Osteocyte (in vitro differentiated cells): ENCODE measurements at regions not wholly inside any gene's neighbourhood (a gene's known extent, or its start where the extent isn't known, plus 50 kb on each side); places are given as distances from the start of the nearest gene placed in this dataset.
A peak's percentile ranks its signal among the peaks of the same experiment; 100 is the strongest.

Source experiments
- DNase-seq: peaks from one replicate; pipeline ENCODE4 v3.0.0; 2021; ENCODE audit warnings: mixed read lengths; ENCODE audit not compliant: unreplicated experiment; ENCODE audit errors: extremely low spot score
- H3K27ac Mint-ChIP-seq: one replicate; pipeline ENCODE4 v1.8.0; 2021; ENCODE audit warnings: mild to moderate bottlenecking, mixed read lengths; ENCODE audit not compliant: unreplicated experiment
- H3K27me3 Mint-ChIP-seq: one replicate; pipeline ENCODE4 v1.8.0; 2021; ENCODE audit warnings: mixed read lengths; ENCODE audit not compliant: unreplicated experiment
- H3K36me3 Mint-ChIP-seq: one replicate; pipeline ENCODE4 v1.8.0; 2021; ENCODE audit warnings: mixed read lengths; ENCODE audit not compliant: unreplicated experiment
- H3K4me1 Mint-ChIP-seq: one replicate; pipeline ENCODE4 v1.8.0; 2021; ENCODE audit warnings: mixed read lengths; ENCODE audit not compliant: unreplicated experiment
- H3K4me3 Mint-ChIP-seq: one replicate; pipeline ENCODE4 v1.8.0; 2021; ENCODE audit warnings: mild to moderate bottlenecking, moderate library complexity, mixed read lengths; ENCODE audit not compliant: unreplicated experiment
- H3K9me3 Mint-ChIP-seq: one replicate; pipeline ENCODE4 v1.8.0; 2021; ENCODE audit warnings: mixed read lengths; ENCODE audit not compliant: unreplicated experiment
- TF ChIP-seq, protein P1 (sequence below): fragments of 200-600 bp; sonication (generic); IDR thresholded peaks from 2 replicates; pipeline ENCODE4 v1.5.0; 2021; ENCODE audit warnings: antibody characterized with exemption, mild to moderate bottlenecking, moderate library complexity

DNA sequence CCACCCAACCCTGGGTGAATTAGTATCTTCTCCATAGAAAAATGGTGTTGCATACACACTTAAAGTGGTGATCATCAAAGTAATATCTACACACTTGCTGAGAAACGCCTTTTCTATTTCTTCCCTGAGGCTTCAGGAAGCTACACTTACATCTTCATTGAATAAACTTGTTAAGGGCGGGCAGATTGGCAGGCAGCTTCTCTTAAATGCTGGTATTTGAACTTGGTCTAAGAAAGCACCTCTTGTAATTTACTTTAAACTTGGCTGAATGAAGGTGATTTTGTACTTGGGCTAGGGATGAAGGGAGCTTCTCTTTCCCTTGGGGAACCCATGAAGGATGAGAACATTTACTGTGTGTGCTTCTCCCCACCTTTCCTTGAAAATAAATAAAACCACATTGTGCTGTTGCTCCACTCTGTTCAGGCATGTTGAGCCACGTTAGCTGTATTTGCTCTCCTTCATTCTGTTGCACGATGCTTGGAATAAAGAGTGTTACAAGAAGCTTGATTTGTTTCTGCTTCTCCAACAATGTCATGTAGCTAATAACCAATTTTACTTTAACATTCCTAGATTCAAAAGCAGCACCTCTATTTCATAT, 430.1 kb downstream of the ANKRD50 start:
- no peaks in the 10 kb centered on the region for H3K36me3 Mint-ChIP-seq
- no peaks in the 10 kb centered on the region for H3K9me3 Mint-ChIP-seq
- H3K4me1 Mint-ChIP-seq, result peaks cover 14% of the 10 kb centered on the region
- H3K4me3 Mint-ChIP-seq, result no peak overlapping the region
- TF ChIP-seq, protein P1, sequence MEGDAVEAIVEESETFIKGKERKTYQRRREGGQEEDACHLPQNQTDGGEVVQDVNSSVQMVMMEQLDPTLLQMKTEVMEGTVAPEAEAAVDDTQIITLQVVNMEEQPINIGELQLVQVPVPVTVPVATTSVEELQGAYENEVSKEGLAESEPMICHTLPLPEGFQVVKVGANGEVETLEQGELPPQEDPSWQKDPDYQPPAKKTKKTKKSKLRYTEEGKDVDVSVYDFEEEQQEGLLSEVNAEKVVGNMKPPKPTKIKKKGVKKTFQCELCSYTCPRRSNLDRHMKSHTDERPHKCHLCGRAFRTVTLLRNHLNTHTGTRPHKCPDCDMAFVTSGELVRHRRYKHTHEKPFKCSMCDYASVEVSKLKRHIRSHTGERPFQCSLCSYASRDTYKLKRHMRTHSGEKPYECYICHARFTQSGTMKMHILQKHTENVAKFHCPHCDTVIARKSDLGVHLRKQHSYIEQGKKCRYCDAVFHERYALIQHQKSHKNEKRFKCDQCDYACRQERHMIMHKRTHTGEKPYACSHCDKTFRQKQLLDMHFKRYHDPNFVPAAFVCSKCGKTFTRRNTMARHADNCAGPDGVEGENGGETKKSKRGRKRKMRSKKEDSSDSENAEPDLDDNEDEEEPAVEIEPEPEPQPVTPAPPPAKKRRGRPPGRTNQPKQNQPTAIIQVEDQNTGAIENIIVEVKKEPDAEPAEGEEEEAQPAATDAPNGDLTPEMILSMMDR, result no peak
- no peak overlapping the region for H3K27ac Mint-ChIP-seq
- DNase-seq, result no peak
- no peaks in the 10 kb centered on the region for H3K27me3 Mint-ChIP-seq

DNA sequence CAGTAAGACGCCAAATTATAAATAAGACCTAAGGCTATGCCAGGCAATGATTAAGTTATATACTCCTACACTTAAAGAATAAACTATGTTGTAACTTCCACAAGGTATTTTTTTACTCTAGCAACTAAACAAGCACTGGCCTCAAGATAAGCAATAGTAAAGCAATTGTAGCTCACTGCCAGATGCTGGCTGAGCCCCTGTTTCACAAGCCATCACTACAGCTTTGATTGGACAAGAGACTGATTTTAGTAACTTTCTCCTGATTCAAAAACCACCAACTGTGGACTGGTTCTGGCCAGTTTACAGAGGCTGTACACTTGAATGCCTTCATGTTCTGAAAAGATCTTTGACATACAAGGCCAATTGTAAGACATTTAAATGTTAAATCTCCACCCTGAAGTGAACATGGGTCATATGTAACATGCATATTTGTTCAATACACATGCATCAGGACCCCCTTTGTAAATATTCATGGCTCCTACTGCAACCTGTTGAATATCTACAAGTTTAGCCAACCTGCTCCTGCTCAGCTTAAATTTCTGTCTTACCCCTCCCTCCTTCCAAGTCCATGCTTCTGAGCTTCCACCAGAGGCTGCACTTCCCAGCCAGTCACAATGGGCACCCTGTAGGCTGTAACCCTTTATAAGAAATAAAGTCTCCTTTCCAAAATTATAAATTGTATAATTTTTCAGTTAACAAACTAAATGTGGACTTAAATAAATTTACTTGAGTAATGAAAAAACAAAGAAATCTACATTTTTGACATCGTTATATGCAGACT, 423.6 kb downstream of the ANKRD50 start:
- Mint-ChIP-seq H3K4me1 (no peaks in the 10 kb centered on the region), H3K4me3 (no peak overlapping the region), H3K27me3 (no peaks in the 10 kb centered on the region), H3K36me3 (peaks cover 2% of the 10 kb centered on the region), H3K27ac (no peak overlapping the region), H3K9me3 (peaks cover 5% of the 10 kb centered on the region)
- TF ChIP-seq, protein P1, result no peak
- DNase-seq, result no peak

DNA sequence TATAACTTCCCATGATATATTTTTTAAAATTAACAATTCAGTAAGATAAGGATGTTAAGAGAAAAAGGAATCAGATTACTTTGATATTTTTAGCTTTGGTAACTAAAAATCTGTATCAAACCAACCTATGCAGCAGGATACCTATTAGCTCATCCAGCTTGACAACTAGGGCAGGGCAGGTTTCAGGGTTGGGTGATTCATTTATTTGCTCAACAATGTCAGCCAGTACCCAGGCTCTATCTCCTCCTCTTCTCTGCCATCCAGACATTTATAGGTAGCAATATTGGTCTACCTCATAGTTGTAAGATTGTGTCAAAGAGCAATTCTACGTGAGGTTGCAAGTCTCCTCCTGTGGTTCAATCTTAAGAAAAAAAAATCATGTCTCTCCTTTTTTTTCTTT, 421.9 kb downstream of the ANKRD50 start:
- peaks cover 2% of the 10 kb centered on the region for H3K36me3 Mint-ChIP-seq
- H3K27me3 Mint-ChIP-seq, result no peaks in the 10 kb centered on the region
- TF ChIP-seq, protein P1, result no peak
- H3K4me3 Mint-ChIP-seq, result no peak overlapping the region
- no peaks in the 10 kb centered on the region for H3K4me1 Mint-ChIP-seq
- peaks cover 5% of the 10 kb centered on the region for H3K9me3 Mint-ChIP-seq
- H3K27ac Mint-ChIP-seq, result no peak overlapping the region
- DNase-seq, result no peak

DNA sequence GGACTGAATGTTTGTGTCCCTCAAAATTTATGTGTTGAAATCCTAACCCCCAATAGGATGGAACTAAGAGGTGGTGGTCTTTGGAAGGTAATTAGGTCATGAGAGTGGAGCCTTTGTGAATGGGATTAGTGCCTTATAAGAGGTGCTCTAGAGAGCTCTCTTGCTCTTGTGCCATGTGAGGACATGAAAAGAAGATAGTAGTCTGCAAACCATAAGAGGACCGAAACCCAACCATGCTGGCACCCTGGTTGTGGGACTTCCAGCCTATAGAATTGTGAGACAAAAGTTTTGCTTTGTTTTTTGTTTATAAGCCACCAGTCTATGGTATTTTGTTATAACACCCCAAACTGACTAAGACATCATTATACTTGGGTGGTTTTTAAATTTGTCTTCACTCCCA, 417.1 kb downstream of the ANKRD50 start:
- no peak overlapping the region for H3K4me3 Mint-ChIP-seq
- TF ChIP-seq, protein P1, result no peak
- no peak for DNase-seq

DNA sequence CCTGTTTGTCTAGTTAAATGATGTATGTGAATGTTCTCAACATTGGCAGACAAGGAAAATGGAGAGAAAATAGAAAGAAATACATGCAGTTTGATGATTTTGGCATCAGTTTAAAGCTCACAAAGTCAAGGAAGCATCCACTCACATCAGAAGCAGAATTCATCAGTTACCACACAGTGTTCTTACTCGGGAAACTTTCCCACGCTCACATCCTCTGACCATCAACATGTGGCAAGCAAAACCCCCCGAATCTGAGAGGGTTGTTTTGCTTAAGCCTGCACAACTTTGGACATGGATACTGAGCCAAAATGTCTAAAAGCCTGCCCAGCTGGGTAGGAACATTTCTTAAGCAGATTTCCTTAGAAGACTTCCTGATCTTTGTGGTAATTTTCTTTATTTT, 407.6 kb downstream of the ANKRD50 start:
- no peak overlapping the region for H3K4me3 Mint-ChIP-seq
- no peaks in the 10 kb centered on the region for H3K27me3 Mint-ChIP-seq
- no peaks in the 10 kb centered on the region for H3K36me3 Mint-ChIP-seq
- H3K27ac Mint-ChIP-seq, result peak overlapping the region; percentile 39
- DNase-seq, result no peak
- H3K4me1 Mint-ChIP-seq, result peaks cover 23% of the 10 kb centered on the region
- no peaks in the 10 kb centered on the region for H3K9me3 Mint-ChIP-seq
- TF ChIP-seq, protein P1, result no peak

More for the DNA sequence above, 417.1 kb downstream of the ANKRD50 start:
- Mint-ChIP-seq H3K4me1 (no peaks in the 10 kb centered on the region), H3K9me3 (no peaks in the 10 kb centered on the region), H3K27ac (no peak overlapping the region), H3K27me3 (no peaks in the 10 kb centered on the region), H3K36me3 (peaks cover 2% of the 10 kb centered on the region)
